Keratinocyte (primary cell): ENCODE measurements at regions not wholly inside any gene's neighbourhood (a gene's known extent, or its start where the extent isn't known, plus 50 kb on each side); places are given as distances from the start of the nearest gene placed in this dataset.

Experiments used
- DNase-seq: peaks from one replicate; pipeline ENCODE4 v3.0.0-alpha.2; 2011; ENCODE audit warnings: low read depth, missing footprints, low spot score
- FAIRE-seq: peaks from 2 replicates; lab custom pipeline; 2011; peaks lifted over from hg19 to GRCh38; lab: Jason Lieb, UNC
- H2AFZ ChIP-seq: 2 replicates; pipeline ENCODE4 v1.6.0; 2012; ENCODE audit warnings: low read length, control low read depth, inconsistent platforms; ENCODE audit not compliant: control insufficient read depth
- H3K27ac ChIP-seq: 2 replicates; pipeline ENCODE4 v1.5.1; 2011; ENCODE audit warnings: low read length; ENCODE audit not compliant: control insufficient read depth, insufficient read depth
- H3K27me3 ChIP-seq: 3 replicates; pipeline ENCODE4 v1.6.0; 2011; ENCODE audit warnings: low read length; ENCODE audit not compliant: control insufficient read depth, insufficient read depth; ENCODE audit errors: extremely low read depth
- H3K36me3 ChIP-seq, 2 experiments: 2 replicates in 1 of 2; 3 replicates in 1 of 2; pipeline ENCODE4 v1.5.1; 2011; ENCODE audit warnings: low read length in 2 of 2, mild to moderate bottlenecking in 1 of 2; ENCODE audit not compliant: control insufficient read depth in 2 of 2, insufficient read depth in 2 of 2; ENCODE audit errors: extremely low read depth in 1 of 2
- H3K4me1 ChIP-seq: 3 replicates; pipeline ENCODE4 v1.5.1; 2011; ENCODE audit warnings: low read length; ENCODE audit not compliant: control insufficient read depth, insufficient read depth; ENCODE audit errors: extremely low read depth
- H3K4me2 ChIP-seq: 3 replicates; pipeline ENCODE4 v1.6.0; 2011; ENCODE audit warnings: low read depth, low read length; ENCODE audit not compliant: control insufficient read depth, insufficient read depth; ENCODE audit errors: extremely low read depth
- H3K4me3 ChIP-seq, 3 experiments: fragments of 200-600 bp in 1 of 3; sonication (generic) in 1 of 3; 2 replicates in 2 of 3; 3 replicates in 1 of 3; pipeline ENCODE4 v1.5.1; 2011 to 2016; ENCODE audit warnings: low read length in 3 of 3, mild to moderate bottlenecking in 3 of 3, control low read depth in 2 of 3, inconsistent platforms in 1 of 3, low read depth in 1 of 3, mixed read lengths in 1 of 3, mixed run types in 1 of 3, moderate library complexity in 1 of 3; ENCODE audit not compliant: control insufficient read depth in 2 of 3, insufficient read depth in 2 of 3; ENCODE audit errors: extremely low read depth in 1 of 3
- H3K79me2 ChIP-seq: 2 replicates; pipeline ENCODE4 v1.6.0; 2012; ENCODE audit warnings: low read length; ENCODE audit not compliant: control insufficient read depth, insufficient read depth
- H3K9ac ChIP-seq: 3 replicates; pipeline ENCODE4 v1.6.0; 2011; ENCODE audit warnings: low read length; ENCODE audit not compliant: control insufficient read depth, insufficient read depth; ENCODE audit errors: extremely low read depth
- H3K9me1 ChIP-seq: 3 replicates; pipeline ENCODE4 v1.6.0; 2011; ENCODE audit warnings: low read length; ENCODE audit not compliant: control insufficient read depth, insufficient read depth; ENCODE audit errors: extremely low read depth
- H3K9me3 ChIP-seq: 2 replicates; pipeline ENCODE4 v1.5.1; 2012; ENCODE audit warnings: low read depth, low read length; ENCODE audit not compliant: control insufficient read depth
- H4K20me1 ChIP-seq: 3 replicates; pipeline ENCODE4 v1.6.0; 2011; ENCODE audit warnings: low read length; ENCODE audit not compliant: control insufficient read depth, insufficient read depth; ENCODE audit errors: extremely low read depth
- CTCF ChIP-seq, 3 experiments: IDR thresholded peaks in 1 of 3; conservative IDR thresholded peaks in 1 of 3; optimal IDR thresholded peaks in 1 of 3; 2 replicates in 2 of 3; 3 replicates in 1 of 3; pipeline versions ENCODE3 to v1.5.1; 2011; ENCODE audit warnings: low read length in 3 of 3, mild to moderate bottlenecking in 3 of 3, moderate library complexity in 2 of 3, control low read depth in 1 of 3, inconsistent platforms in 1 of 3; ENCODE audit not compliant: insufficient read depth in 2 of 3; ENCODE audit errors: extremely low read depth in 1 of 3
- EZH2 ChIP-seq: IDR thresholded peaks from one replicate; pipeline ENCODE4 v1.6.1; 2012; ENCODE audit warnings: inconsistent platforms, mild to moderate bottlenecking, low read length, moderate library complexity
- dilution Hi-C: fragments of 300-500 bp; cut with MboI; formaldehyde crosslinking; loops from one replicate; pipeline ENCODE4 v1.7.0; 2020; ENCODE audit warnings: low sequenced_read_pairs; ENCODE audit not compliant: extremely low pct_ligation_motif_present

GRCh38 chr5:174411479-174411819 is 312.9 kb upstream of the MSX2 start:
- dilution Hi-C loops = no loop called here
- FAIRE-seq (no peak), DNase-seq (no peak)
- H3K27ac ChIP-seq = no peak overlapping the region
- no peaks in the 10 kb centered on the region for H3K9me3 ChIP-seq
- H4K20me1 ChIP-seq = no peaks in the 10 kb centered on the region
- no peaks in the 10 kb centered on the region for H3K9me1 ChIP-seq
- H3K4me3 ChIP-seq = no peak overlapping the region
- no peaks in the 10 kb centered on the region for H3K79me2 ChIP-seq
- H3K4me2 ChIP-seq = no peak overlapping the region
- TF ChIP-seq CTCF (optimal IDR thresholded peaks at IDR 0.05 in 1 of 3, IDR thresholded peaks at IDR 0.05 in 1 of 3, conservative IDR thresholded peaks at IDR 0.05 in 1 of 3; ENCODE audit: extremely low read depth in 1 of 3, insufficient read depth in 2 of 3, low read length in 3 of 3) (no peak), EZH2 (no peak)
- H2AFZ ChIP-seq = no peak overlapping the region
- no peak overlapping the region for H3K9ac ChIP-seq
- H3K4me1 ChIP-seq = no peaks in the 10 kb centered on the region
- H3K36me3 ChIP-seq = no peaks in the 10 kb centered on the region
- H3K27me3 ChIP-seq = no peaks in the 10 kb centered on the region

- Histone ChIP-seq H3K4me2 (no peak overlapping the region), H3K79me2 (no peaks in the 10 kb centered on the region), H3K9me1 (no peaks in the 10 kb centered on the region), H3K4me3 (no peak overlapping the region), H2AFZ (no peak overlapping the region), H3K36me3 (no peaks in the 10 kb centered on the region), H3K9me3 (no peaks in the 10 kb centered on the region), H3K9ac (no peak overlapping the region), H3K27ac (no peak overlapping the region), H4K20me1 (no peaks in the 10 kb centered on the region), H3K4me1 (no peaks in the 10 kb centered on the region), H3K27me3 (no peaks in the 10 kb centered on the region)
- dilution Hi-C loops = no loop called here
- FAIRE-seq = no peak
- DNase-seq = no peak
- TF ChIP-seq EZH2 = no peak
- TF ChIP-seq CTCF (optimal IDR thresholded peaks at IDR 0.05 in 1 of 3, IDR thresholded peaks at IDR 0.05 in 1 of 3, conservative IDR thresholded peaks at IDR 0.05 in 1 of 3; ENCODE audit: extremely low read depth in 1 of 3, insufficient read depth in 2 of 3, low read length in 3 of 3) = no peak
These were observed 312.0 kb upstream of the MSX2 start for GRCh38 chr5:174412374-174412773.
